HG03196 (cell line): ENCODE measurements at regions not wholly inside any gene's neighbourhood (a gene's known extent, or its start where the extent isn't known, plus 50 kb on each side); places are given as distances from the start of the nearest gene placed in this dataset.

Experiments used
- ATAC-seq: cut with Tn5 transposase; IDR thresholded peaks from one replicate; pipeline ENCODE4 v1.9.1; 2021; ENCODE audit not compliant: unreplicated experiment

DNA sequence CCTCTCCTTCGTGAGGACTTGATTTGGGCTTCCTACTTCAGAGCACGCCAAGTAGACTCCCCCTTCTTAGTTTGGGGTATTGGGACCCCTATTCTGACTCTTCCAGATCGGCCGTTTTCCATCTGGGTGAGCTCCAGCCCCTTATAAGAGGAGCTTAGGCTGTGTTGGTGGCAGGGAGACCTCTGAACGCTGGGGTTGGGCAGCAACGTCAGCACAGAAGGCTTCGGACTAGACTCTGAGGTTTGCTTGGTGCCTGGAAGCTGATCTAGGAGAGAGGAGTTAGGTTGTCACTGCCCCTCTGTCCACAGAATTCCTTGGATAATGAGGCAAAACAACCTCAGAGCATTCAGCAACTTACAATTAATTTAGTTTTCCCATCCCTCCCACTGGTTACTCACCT, 99.2 kb upstream of the RTL1 start:
- no peak for ATAC-seq

DNA sequence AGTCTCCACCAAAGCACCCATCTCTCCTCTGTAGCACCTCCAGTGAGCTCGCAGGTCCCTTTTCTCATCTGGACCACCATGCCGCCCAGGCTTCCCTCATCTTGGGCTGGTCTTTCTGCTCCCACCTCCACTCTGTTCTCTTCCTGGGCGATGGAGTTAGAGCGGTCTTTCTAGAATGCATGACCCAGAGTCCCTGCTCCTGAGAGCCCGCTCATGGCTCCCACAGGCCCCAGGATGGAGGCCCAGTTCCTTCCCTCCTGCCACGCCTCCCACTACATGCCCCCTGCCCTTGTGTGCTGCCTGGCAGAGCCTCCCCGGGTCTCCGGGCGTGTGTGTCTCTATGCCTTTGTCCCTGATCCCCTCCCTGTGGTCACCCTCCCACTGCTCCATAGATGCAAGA, 100.7 kb upstream of the RTL1 start:
- no peak for ATAC-seq

DNA sequence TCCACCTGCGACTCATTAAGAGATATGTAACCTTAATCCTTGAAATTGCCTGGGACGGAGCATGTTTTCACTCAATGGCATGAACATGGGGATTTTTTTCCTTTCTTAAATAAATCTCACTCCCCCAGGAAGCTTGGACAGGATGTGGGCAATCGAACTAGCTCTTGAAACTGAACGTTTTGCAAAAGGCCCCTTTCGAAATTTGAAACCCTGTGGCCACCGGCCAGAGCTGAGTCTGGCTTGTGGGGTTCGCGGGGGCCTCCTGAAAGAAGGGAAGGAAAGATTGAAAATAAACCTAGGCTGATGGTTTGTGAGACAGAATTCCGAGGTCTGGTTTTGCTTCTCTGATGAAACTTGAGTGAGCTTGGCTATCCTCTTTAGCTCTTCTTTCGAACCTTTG, 101.4 kb upstream of the RTL1 start:
- no peak for ATAC-seq

DNA sequence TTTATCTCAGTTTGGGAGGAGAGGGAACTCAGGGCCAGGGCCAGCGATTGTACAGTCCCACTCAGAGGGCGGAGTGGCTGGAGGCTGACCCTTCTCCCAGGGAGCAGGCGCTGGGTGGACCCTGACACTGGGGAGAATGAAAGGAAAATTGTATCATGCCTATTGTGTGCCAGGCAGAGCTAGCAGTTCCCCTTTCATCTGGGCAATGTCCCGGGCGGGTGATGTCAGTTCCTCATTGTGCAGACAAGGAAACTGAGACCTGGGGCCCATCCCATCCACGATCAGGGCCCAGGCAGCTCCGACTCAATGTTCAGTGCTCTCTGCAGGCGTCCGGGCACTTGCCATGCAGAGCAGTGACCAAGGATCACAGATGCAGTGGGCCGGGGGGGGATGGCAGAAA, 101.9 kb upstream of the RTL1 start:
- ATAC-seq = no peak

- no peak for ATAC-seq
Observed at GRCh38 chr14:101006008-101006407, 102.5 kb upstream of the RTL1 start.

- no peak for ATAC-seq
Observed at GRCh38 chr14:101007004-101007614, 103.6 kb upstream of the RTL1 start.

GRCh38 chr14:101007765-101008164, 104.2 kb upstream of the RTL1 start:
- ATAC-seq = no peak

GRCh38 chr14:101008196-101008595, 104.7 kb upstream of the RTL1 start:
- no peak for ATAC-seq

GRCh38 chr14:101008631-101009336, 105.3 kb upstream of the RTL1 start:
- ATAC-seq = no peak

DNA sequence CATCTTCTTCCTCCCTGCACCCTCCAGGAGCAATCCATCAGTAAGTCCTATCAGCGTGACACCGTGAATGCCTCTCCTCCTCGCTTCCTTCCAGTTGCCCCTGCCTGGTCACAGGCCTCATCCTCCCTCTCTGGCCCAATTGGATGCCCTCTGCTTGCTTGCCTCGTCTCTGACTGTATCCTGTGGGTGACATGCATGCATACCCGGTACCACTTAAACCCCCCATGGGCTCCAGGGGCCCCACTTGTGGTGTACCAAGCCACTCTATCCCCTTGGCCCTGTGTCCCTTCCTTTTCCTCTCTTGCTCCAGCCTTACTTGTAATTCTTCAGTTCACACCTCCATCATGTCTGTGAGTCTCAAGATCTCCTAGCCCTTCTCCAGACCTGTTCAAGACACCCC, 106.0 kb upstream of the RTL1 start:
- ATAC-seq = no peak

GRCh38 chr14:101010293-101010692, 106.8 kb upstream of the RTL1 start:
- no peak for ATAC-seq

DNA sequence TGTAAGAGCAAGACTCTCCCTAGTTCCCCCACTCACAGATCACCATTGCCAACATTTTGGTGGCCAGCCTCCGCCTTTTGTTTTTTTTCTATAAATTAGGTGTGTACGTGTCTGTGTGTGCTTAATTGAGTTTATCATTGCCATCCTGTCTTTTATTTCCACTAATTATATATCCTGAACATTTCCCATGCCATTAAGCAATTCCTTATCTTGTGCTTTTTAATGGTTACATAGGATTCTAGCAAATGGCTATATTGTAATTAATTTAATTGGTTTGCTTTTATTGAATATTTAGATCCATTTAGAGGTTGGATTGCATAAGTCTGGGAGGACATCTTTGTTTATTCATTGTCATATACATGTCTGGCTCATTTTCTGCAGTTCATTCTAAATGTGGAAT, 107.3 kb upstream of the RTL1 start:
- no peak for ATAC-seq

GRCh38 chr14:101017209-101017608, 113.7 kb upstream of the RTL1 start:
- ATAC-seq = no peak

DNA sequence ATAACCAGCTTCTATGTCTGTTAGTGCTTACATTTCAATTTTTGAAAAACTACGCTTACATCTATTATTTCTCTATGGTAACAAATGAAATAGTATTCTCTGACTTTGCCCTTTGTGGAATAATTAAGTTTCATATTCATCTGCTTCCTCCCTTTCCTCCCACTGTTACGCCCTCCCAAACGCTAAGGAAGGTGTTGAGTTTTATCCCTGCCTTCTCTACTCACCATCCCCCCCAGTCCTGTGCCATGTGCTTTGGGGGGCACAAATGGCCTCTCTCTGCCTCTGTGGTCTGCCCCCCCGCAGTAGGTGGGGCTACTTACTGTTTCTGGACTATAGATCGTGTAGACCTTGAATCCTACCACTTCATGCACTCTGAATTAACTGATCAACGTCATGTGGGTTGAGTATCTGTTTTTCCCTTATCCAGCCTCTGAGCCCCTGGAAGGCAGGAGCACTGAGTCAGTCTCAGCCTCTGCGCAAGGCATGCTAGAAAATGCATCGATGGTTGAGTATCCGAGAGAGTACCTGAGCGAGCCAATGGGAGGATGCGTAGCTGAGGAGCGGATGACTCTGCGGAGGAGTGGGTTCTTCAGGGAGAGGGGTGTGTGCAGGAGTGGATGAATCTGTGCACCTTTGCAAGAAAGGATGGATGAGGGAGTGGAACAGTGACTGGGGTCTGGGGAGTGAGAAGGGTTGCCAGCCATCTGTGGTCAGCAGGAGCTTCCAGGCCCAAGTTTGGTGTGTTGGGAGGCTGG, 114.5 kb upstream of the RTL1 start:
- no peak for ATAC-seq

DNA sequence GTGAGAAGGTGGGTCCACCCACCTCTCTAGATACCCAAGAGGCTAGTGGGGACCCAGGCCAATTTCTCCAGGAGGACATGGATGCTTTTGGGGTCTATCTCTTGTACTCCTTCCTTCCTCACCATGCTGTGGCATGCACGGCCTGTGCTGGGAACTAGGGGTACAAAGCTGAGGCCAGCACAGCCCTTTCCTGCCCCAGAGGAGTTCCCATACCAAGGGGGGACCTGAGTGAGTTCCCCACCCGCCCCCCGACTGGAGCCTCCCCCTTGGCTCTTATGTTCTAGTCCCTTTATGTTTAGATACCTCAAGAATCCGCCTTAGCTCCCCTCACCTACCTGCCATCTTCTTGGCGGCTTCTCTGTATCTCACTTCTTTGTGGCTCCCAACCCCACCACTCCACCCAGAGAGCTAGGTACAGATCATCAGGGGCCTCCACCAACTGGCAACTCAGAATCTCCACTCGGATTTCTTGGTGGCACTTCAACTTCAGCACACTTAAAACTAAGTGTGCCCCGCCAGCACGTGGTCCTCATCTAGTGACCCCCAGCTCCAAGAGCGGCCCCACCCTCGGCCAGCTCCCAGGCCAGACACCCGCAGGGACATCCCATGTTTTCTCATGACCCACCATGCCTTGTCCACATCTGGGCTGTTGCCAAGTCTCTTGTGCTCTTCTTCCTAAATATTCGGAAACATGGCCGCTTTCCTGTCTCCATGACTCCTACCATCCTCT, 115.2 kb upstream of the RTL1 start:
- no peak for ATAC-seq

DNA sequence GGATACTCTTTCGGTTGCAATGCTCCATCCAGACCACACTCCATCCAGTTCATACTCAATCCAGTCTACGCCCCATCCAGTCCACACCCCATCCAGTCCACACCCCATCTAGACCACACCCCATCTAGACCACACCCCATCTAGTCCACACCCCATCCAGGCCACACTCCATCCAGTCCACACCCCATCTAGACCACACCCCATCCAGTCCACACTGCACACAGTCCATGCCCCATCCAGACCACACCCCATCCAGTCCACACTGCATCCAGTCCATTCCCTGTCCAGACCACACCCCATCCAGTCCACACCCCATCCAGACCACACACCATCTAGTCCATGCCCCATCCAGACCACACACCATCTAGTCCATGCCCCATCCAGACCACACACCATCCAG, 116.0 kb upstream of the RTL1 start:
- ATAC-seq = no peak

DNA sequence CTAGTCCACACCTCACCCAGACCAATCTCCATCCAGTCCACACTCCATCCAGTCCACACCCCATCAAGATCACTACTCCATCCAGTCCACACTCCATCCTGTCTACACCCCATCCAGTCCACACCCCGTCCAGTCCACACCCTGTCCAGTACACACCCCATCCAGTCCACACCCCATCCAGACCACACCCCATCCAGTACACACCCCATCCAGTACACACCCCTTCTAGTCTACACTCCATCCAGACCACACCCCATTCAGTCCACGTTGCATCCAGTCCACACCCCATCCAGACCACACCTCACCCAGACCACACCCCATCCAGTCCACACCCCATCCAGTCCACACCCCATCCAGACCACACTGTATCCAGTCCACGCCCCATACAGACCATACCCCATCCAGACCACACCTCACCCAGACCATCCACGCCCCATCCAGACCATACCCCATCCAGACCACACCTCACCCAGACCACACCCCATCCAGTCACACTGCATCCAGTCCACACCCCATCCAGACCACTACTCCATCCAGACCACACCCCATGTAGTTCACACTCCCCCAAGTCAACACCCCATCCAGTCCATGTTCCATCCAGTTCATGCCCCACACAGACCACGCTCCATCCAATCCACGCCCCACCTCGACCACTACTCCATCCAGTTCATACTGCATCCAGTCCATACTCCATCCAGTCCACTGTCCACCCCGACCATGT, 116.6 kb upstream of the RTL1 start:
- no peak for ATAC-seq

GRCh38 chr14:101020834-101021370, 117.4 kb upstream of the RTL1 start:
- no peak for ATAC-seq

DNA sequence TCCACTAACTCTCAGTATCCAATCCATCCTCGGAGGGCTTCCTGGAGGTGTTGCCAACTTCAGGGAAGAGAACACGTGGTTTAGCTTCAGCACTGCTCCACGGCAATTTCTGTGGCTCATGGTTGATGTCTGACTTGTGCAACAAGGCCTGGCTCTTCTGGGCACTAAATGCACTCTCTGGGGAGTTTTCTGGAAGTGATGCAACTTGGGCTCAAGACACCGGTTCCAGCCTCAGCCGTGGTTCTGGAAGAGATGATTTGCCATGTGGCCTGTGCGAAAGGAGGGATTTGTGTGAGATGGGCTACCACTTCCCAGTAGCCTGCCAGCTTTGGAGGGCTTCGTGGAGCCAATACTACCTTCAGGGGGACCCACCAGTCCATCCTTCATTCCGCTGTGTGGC, 118.6 kb upstream of the RTL1 start:
- ATAC-seq = no peak

- ATAC-seq = no peak
Observed at GRCh38 chr14:101022916-101023435, 119.5 kb upstream of the RTL1 start.
